Activated CD8-positive, alpha-beta memory T cell treated with anti-CD3 and anti-CD28 coated beads, Interleukin-2, amount 10 ng/mL, durations not matched to agents 7 days and 5 days (primary cell): ENCODE measurements at regions not wholly inside any gene's neighbourhood (a gene's known extent, or its start where the extent isn't known, plus 50 kb on each side); places are given as distances from the start of the nearest gene placed in this dataset.

ENCODE experiments used
- ATAC-seq: fragments of 150-1000 bp; cut with Tn5 transposase; one replicate; pipeline ENCODE4 v1.10.0; 2021; ENCODE audit warnings: moderate library complexity
- CTCF ChIA-PET: fragments of 350-600 bp; sonication (Branson Sonifier 250); formaldehyde crosslinking; loops from one replicate; lab custom pipeline; 2021; ENCODE audit warnings: antibody characterized with exemption; lab: Charles Lee
- DNase-seq: peaks from one replicate; pipeline ENCODE4 v3.0.0-alpha.2; 2020
- H3K27ac Mint-ChIP-seq: one replicate; pipeline ENCODE4 v1.8.0; 2021; ENCODE audit warnings: mild to moderate bottlenecking, mixed read lengths
- H3K27me3 Mint-ChIP-seq: one replicate; pipeline ENCODE4 v1.8.0; 2021; ENCODE audit warnings: mixed read lengths
- H3K36me3 Mint-ChIP-seq: one replicate; pipeline ENCODE4 v1.8.0; 2021; ENCODE audit warnings: mild to moderate bottlenecking, mixed read lengths
- H3K4me1 Mint-ChIP-seq: one replicate; pipeline ENCODE4 v1.8.0; 2021; ENCODE audit warnings: mixed read lengths
- H3K4me3 Mint-ChIP-seq: one replicate; pipeline ENCODE4 v1.8.0; 2021; ENCODE audit warnings: mild to moderate bottlenecking, moderate library complexity, mixed read lengths
- H3K9me3 Mint-ChIP-seq: one replicate; pipeline ENCODE4 v1.8.0; 2022; ENCODE audit warnings: low read depth, mixed read lengths

- Mint-ChIP-seq H3K27ac (no peak overlapping the region), H3K4me1 (peaks cover 86% of the 10 kb centered on the region), H3K27me3 (no peaks in the 10 kb centered on the region), H3K9me3 (no peaks in the 10 kb centered on the region), H3K36me3 (peaks cover 23% of the 10 kb centered on the region), H3K4me3 (no peak overlapping the region)
- CTCF ChIA-PET, result interaction anchor here (1.4 to 12.2 kb wide), 7 partner anchors 10 to 107 kb away, joined by 4 to 178 read pairs (median 76); partner anchors contain the start of gene RASGRP1
- DNase-seq, result no peak
- ATAC-seq, result no peak
Measured at GRCh38 chr15:38668898-38669391, 104.3 kb upstream of the RASGRP1 start.

GRCh38 chr15:38670128-38671005 is 105.8 kb upstream of the RASGRP1 start:
- Mint-ChIP-seq H3K9me3 (no peaks in the 10 kb centered on the region), H3K27ac (peak overlapping the region; percentile 98), H3K4me1 (peaks cover 92% of the 10 kb centered on the region), H3K4me3 (peak overlapping the region; percentile 51), H3K27me3 (no peaks in the 10 kb centered on the region), H3K36me3 (peaks cover 20% of the 10 kb centered on the region)
- CTCF ChIA-PET, result interaction anchor here (1.1 to 12.2 kb wide), 5 partner anchors 13 to 108 kb away, joined by 3 to 178 read pairs (median 83); partner anchors contain the start of gene RASGRP1
- DNase-seq, result peak; percentile 87
- peak; percentile 78 for ATAC-seq

- CTCF ChIA-PET, result interaction anchor here (1.1 to 12.2 kb wide), 5 partner anchors 12 to 109 kb away, joined by 3 to 178 read pairs (median 83); partner anchors contain the start of gene RASGRP1
- Mint-ChIP-seq H3K4me1 (peaks cover 87% of the 10 kb centered on the region), H3K36me3 (peaks cover 15% of the 10 kb centered on the region), H3K27me3 (no peaks in the 10 kb centered on the region), H3K27ac (peak overlapping the region; percentile 98), H3K4me3 (peak overlapping the region; percentile 51), H3K9me3 (no peaks in the 10 kb centered on the region)
- ATAC-seq, result no peak
- no peak for DNase-seq
Measured at GRCh38 chr15:38671006-38671387, 106.4 kb upstream of the RASGRP1 start.

GRCh38 chr15:38671675-38672254 is 107.2 kb upstream of the RASGRP1 start:
- Mint-ChIP-seq H3K36me3 (peaks cover 12% of the 10 kb centered on the region), H3K4me1 (peaks cover 80% of the 10 kb centered on the region), H3K9me3 (no peaks in the 10 kb centered on the region), H3K4me3 (peak overlapping the region; percentile 51), H3K27me3 (no peaks in the 10 kb centered on the region), H3K27ac (peak overlapping the region; percentile 98)
- ATAC-seq (peak; percentile 31), DNase-seq (peak; percentile 56)
- CTCF ChIA-PET, result interaction anchor here (1.2 to 12.2 kb wide), 6 partner anchors 12 to 110 kb away, joined by 3 to 178 read pairs (median 80); partner anchors contain the start of gene RASGRP1

- no peaks in the 10 kb centered on the region for H3K27me3 Mint-ChIP-seq
- no peaks in the 10 kb centered on the region for H3K9me3 Mint-ChIP-seq
- ATAC-seq (no peak), DNase-seq (no peak)
- CTCF ChIA-PET, result interaction anchor here (1.2 to 12.2 kb wide), 6 partner anchors 11 to 110 kb away, joined by 3 to 178 read pairs (median 80); partner anchors contain the start of gene RASGRP1
- H3K27ac Mint-ChIP-seq, result peak overlapping the region; percentile 98
- peaks cover 77% of the 10 kb centered on the region for H3K4me1 Mint-ChIP-seq
- H3K36me3 Mint-ChIP-seq, result peaks cover 10% of the 10 kb centered on the region
- H3K4me3 Mint-ChIP-seq, result peak overlapping the region; percentile 51
Measured at GRCh38 chr15:38672273-38672672, 107.7 kb upstream of the RASGRP1 start.

GRCh38 chr15:38672814-38673670 is 108.4 kb upstream of the RASGRP1 start:
- no peaks in the 10 kb centered on the region for H3K9me3 Mint-ChIP-seq
- H3K4me1 Mint-ChIP-seq, result peaks cover 76% of the 10 kb centered on the region
- CTCF ChIA-PET, result interaction anchor here (0.6 to 12.2 kb wide), 7 partner anchors 10 to 111 kb away, joined by 3 to 178 read pairs (median 76); partner anchors contain the start of gene RASGRP1
- ATAC-seq, result no peak
- DNase-seq, result no peak
- peak overlapping the region; percentile 98 for H3K27ac Mint-ChIP-seq
- peak overlapping the region; percentile 51 for H3K4me3 Mint-ChIP-seq
- H3K36me3 Mint-ChIP-seq, result peaks cover 9% of the 10 kb centered on the region
- no peaks in the 10 kb centered on the region for H3K27me3 Mint-ChIP-seq

- DNase-seq, result no peak
- CTCF ChIA-PET, result interaction anchor here (9.0 to 12.2 kb wide), 4 partner anchors 9 to 112 kb away, joined by 76 to 178 read pairs (median 92); partner anchors contain the start of gene RASGRP1
- no peak for ATAC-seq
- H3K9me3 Mint-ChIP-seq, result no peaks in the 10 kb centered on the region
- H3K36me3 Mint-ChIP-seq, result peaks cover 15% of the 10 kb centered on the region
- no peak overlapping the region for H3K4me3 Mint-ChIP-seq
- peaks cover 70% of the 10 kb centered on the region for H3K4me1 Mint-ChIP-seq
- H3K27me3 Mint-ChIP-seq, result no peaks in the 10 kb centered on the region
- H3K27ac Mint-ChIP-seq, result peak overlapping the region; percentile 51
Measured at GRCh38 chr15:38674448-38674847, 109.8 kb upstream of the RASGRP1 start.

- DNase-seq, result no peak
- no peak overlapping the region for H3K27ac Mint-ChIP-seq
- H3K9me3 Mint-ChIP-seq, result no peaks in the 10 kb centered on the region
- H3K36me3 Mint-ChIP-seq, result peaks cover 19% of the 10 kb centered on the region
- no peak for ATAC-seq
- no peaks in the 10 kb centered on the region for H3K27me3 Mint-ChIP-seq
- H3K4me1 Mint-ChIP-seq, result peaks cover 47% of the 10 kb centered on the region
- no peak overlapping the region for H3K4me3 Mint-ChIP-seq
- CTCF ChIA-PET, result interaction anchor here (1.4 to 11.7 kb wide), 4 partner anchors 10 to 116 kb away, joined by 3 to 100 read pairs (median 14); partner anchors contain the start of gene RASGRP1
Measured at GRCh38 chr15:38678281-38678680, 113.7 kb upstream of the RASGRP1 start.

GRCh38 chr15:38680775-38681174 is 116.2 kb upstream of the RASGRP1 start:
- Mint-ChIP-seq H3K9me3 (no peaks in the 10 kb centered on the region), H3K4me3 (no peak overlapping the region), H3K27me3 (no peaks in the 10 kb centered on the region), H3K27ac (no peak overlapping the region), H3K36me3 (peaks cover 19% of the 10 kb centered on the region), H3K4me1 (peaks cover 54% of the 10 kb centered on the region)
- no peak for ATAC-seq
- CTCF ChIA-PET, result interaction anchor here (0.9 to 5.1 kb wide), 4 partner anchors 29 to 206 kb away, joined by 3 to 24 read pairs (median 4); no protein-coding TSS in a partner anchor
- no peak for DNase-seq

- H3K27ac Mint-ChIP-seq, result peak overlapping the region; percentile 96
- no peak overlapping the region for H3K4me3 Mint-ChIP-seq
- DNase-seq (no peak), ATAC-seq (no peak)
- peaks cover 66% of the 10 kb centered on the region for H3K4me1 Mint-ChIP-seq
- peaks cover 18% of the 10 kb centered on the region for H3K36me3 Mint-ChIP-seq
- H3K9me3 Mint-ChIP-seq, result no peaks in the 10 kb centered on the region
- CTCF ChIA-PET, result interaction anchor here (0.8 to 12.1 kb wide), 18 partner anchors 9 to 242 kb away, joined by 3 to 436 read pairs (median 8); partner anchors contain the start of genes FAM98B and RASGRP1
- no peaks in the 10 kb centered on the region for H3K27me3 Mint-ChIP-seq
Measured at GRCh38 chr15:38682363-38682762, 117.7 kb upstream of the RASGRP1 start.

- H3K27me3 Mint-ChIP-seq, result no peaks in the 10 kb centered on the region
- no peak for DNase-seq
Measured at GRCh38 chr15:38682861-38683260, 118.2 kb upstream of the RASGRP1 start.

More at GRCh38 chr15:38682861-38683260, 118.2 kb upstream of the RASGRP1 start:
- H3K4me1 Mint-ChIP-seq, result peaks cover 66% of the 10 kb centered on the region
- H3K4me3 Mint-ChIP-seq, result no peak overlapping the region
- ATAC-seq, result no peak
- H3K9me3 Mint-ChIP-seq, result no peaks in the 10 kb centered on the region
- CTCF ChIA-PET, result interaction anchor here (0.8 to 12.1 kb wide), 18 partner anchors 9 to 242 kb away, joined by 3 to 436 read pairs (median 8); partner anchors contain the start of genes FAM98B and RASGRP1
- peaks cover 14% of the 10 kb centered on the region for H3K36me3 Mint-ChIP-seq
- H3K27ac Mint-ChIP-seq, result peak overlapping the region; percentile 96
